ENCODE measurements at regions not wholly inside any gene's neighbourhood (a gene's known extent, or its start where the extent isn't known, plus 50 kb on each side); places are given as distances from the start of the nearest gene placed in this dataset.
"Not testable (repeated sequence)": the region's sequence is repeated elsewhere in the genome, so short reads cannot be mapped to it uniquely, and the experiment has no call there.

- DNase-seq: not testable (repeated sequence)
Measured at GRCh38 chr17:30712859-30713258, 111.6 kb downstream of the CRLF3 start.

DNA sequence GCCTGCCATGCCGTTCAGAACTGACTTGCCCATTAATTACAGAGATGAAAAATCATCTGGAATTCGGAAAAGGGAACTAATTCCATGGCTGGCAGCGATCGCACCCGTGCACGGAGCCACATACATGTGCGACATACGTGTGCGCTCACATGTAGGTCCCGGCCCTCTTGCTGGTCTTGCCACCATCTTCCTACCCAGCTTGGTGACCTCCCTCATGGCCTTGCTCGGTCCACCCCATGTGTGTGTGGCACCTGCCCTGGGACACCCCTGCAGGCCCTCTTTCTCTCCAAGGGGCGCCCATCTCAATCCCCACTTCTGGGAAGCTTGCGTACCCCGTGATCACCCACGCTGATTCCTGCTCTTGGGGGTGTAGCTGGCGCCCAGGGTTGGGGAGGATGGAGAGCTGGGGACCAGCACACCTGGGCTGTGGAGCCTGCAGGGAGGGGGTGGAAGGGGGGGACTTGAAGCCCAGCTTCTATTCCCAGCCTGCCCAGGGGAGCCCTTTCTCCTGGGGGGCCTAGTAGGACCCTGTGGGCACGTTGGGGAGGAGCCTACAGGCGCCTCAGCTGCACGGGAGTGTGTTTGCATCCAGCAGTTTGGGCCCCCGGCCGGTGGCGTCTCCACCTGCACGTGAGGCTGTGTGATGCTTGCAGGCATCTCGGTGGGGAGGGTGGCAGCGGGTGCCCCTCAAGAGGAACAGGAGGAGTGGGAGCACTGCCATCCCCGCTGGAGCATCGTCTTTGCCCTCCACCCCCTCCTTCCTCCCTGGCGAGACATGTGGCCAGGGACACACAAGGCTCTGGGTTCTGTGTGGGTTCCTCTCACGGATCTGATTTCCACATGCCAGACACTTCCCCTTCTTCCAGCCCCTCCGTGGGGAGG is 112.6 kb downstream of the CRLF3 start:
- not testable (repeated sequence) for DNase-seq

DNA sequence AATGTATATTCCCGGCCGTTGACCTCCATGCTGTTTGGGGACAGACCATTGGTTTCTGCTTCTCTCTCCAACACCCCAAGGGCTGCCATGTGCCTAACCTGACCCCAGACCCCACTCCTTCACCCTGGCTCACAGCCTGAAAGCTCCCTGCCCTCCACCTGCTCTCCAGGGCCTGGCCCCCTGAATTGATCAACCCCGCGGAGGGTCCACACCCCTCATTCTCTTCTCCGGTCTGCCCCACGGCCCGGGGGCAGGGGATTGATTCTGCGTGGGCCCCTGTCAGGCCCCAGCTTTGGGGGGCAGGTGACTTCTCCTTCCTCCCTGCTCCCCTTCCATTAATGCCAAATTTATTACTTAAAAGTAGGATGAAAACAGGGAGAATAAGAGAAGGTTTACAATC is 113.3 kb downstream of the CRLF3 start:
- DNase-seq: not testable (repeated sequence)

- not testable (repeated sequence) for DNase-seq
Measured at GRCh38 chr17:30710276-30711088, 114.0 kb downstream of the CRLF3 start.

DNA sequence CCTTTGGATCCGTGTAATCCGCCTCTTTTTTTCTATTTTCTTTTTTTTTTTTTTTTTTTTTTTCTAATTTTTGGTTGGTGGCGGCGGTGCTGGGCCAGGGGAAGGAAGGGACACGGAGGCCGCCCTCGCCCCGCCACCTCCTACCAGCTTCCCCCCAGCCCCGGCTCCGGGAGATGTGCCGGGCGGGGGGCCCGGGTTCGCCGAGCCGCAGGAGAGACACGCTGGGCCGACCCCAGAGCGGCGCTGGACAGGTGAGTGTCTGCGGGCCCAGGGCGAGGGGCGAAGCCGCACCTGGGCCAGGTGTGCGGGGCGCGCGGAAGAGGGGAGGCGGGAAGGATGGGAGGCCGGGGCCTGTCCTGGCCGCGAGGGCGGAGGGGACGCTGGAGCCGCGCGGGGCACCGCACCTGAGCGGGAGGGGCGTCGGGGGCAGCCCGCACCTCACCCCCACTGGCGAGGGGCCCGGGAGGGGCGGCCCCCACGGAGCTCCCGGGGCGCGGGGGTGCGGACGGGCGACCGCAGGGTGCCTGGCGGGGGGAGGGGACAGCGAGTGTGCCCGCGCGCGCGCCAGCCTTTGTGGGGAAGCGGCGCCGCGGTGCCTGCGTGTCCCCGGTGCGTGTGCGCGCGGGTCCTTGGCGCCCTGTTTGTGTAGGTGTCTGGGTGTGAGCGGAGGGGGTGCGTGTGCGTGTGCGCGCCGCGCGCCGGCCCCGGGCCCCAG is 114.8 kb downstream of the CRLF3 start:
- not testable (repeated sequence) for DNase-seq

DNA sequence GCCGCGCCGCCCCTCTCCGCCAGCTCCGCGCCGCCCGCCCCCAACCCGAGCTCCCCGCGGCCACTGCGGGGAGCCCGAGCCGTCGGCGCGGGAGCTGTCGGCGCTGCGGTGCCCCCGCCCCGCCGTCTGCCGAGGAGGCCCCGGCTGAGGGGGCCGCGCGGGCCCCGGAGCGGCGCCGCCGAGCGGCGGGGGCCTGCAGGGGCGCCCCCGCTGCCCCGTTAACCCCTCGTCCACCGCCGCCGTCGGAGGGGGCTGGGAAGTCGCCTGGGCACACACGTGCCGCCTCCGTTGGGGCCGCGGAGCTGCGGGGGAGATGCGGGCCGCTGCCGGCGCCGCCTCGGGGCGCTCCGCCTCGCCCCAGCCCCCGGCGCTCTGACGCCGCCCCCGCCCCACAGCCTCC is 115.4 kb downstream of the CRLF3 start:
- not testable (repeated sequence) for DNase-seq

DNA sequence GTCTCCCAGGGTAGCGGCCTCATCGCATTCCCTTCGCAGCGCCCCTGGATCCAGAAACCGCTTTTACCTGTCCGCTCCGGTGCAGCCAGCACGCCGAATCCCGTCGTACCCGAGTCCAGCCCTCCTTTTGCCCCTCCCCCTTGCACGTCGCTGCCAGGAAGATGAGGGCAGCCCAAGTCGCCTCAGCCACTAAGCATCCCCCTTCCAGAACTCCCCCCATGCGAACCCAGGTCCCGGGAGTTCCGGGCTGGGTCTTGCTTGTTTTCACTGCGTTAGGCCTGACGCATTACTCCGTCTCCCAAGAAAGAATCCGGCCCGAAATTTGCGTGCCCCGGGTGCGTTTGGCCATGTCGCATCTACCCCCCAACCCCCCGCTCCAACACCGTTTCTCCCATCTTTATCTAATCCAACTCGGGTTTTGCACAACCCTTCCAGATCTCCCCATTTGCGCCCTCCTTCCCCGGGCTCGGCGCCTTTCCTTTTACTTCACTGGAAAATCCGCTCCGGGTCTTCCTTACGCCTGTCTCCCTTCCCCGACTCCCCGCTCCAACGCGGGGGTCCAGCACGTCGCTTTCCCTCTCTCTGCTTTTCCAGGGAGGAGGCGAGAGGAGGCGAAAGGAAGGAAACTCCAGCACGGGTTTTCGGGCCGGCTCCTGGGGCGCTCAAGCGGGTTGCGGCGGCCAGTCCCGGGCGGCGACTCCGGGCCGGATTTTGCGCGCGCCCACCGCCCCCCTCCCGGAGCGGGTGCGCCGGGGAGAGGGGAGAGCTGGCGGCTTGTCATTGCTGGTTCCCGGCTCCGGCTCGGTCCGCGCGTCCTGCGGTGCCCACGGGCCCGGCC is 116.0 kb downstream of the CRLF3 start:
- peak; percentile 90 for DNase-seq

DNA sequence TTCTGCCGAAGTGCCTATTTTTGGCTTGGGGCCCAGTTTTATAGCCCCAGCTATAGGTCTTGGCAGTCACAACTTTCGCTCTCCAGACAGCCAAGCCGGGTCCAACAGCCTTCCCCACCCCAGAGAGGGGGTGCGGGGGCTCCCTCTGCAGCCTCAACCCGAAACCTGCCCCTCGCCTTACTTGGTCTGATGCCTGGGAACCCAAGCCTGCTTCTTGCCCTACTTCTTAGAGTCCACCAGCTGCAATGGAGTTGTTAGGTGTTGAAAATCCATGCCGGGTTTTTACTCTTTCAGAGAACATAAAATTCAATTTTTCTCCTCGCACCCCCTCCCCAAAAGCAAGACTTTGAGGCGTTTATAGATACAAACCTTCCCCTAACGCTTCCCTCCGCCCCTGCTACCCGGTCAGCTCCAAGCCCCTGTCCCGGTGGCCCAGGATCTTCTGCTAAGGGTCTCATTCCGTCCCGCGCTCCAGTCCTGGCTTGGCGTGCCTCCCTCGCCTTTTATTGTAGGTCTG is 116.7 kb downstream of the CRLF3 start:
- not testable (repeated sequence) for DNase-seq

- not testable (repeated sequence) for DNase-seq
Measured at GRCh38 chr17:30706461-30707335, 117.8 kb downstream of the CRLF3 start.

DNA sequence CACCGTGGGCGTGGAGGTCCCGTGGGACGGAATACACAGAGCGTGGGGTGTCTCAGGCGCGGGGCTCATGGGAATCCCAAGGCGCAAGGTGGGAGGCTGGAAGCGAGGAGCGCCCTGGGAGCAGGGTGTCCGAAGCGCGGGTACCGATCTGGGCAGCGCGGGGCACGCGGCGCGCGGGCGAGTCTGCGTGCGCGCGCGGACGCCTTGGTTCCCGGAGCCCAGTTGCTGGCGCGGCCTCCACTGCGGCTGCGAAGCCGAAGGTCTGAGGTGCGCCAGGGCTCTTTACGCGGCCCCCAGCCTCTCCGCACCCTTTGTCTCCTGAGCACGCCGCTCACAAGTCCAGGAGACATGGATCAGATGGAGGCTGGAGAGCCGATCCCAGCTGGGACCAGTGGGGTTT is 118.5 kb downstream of the CRLF3 start:
- DNase-seq: not testable (repeated sequence)

GRCh38 chr17:30701498-30701989 is 122.9 kb downstream of the CRLF3 start:
- no peak for DNase-seq

- not testable (repeated sequence) for DNase-seq
Measured at GRCh38 chr17:30700833-30701232, 123.7 kb downstream of the CRLF3 start.

GRCh38 chr17:30697619-30698460 is 126.7 kb downstream of the CRLF3 start:
- DNase-seq: peak; percentile 48

DNA sequence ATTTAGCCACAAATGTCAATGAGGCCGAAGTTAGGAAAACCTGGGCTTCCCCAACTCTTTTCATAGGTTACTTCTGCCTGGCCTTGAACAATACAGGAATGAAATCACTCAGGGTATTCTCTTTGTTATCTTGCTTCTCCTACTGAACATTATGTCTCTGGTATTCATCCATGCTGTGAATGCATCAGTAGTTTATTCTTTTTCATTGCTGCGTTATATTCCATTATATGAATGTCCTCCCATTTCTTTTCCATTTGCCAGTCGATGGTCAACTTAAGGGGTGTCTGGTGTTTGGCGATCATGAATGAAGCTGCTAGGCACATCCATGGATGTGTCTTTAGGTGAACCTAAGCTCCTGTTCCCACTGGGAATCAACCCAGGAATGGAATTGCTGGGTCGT is 128.3 kb downstream of the CRLF3 start:
- DNase-seq: no peak

DNA sequence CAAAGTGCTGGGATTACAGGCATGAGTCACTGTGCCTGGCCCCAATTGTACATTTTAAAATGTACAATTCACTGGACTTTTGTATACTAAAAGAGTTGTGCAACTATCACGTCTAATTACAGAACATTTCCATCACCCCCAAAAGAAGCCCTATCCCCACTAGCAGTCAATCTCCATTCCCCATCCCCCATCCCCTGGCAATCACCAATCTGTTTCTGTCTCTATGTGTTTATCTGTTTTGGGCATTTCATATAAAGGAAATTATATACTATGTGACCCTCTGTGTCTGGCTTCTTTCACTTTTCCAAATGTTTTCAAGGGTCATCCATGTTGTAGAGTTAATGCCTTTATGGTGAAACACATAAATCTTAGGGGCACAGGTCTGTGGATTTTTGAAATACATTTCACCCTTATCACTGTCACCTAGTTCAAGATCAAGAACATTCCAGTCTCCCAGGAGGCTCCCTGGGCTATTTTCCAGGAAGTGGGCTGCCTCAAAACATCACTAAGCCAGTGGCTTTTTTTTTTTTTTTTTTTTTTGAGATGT is 129.2 kb downstream of the CRLF3 start:
- not testable (repeated sequence) for DNase-seq

GRCh38 chr17:30693772-30694171 is 130.7 kb downstream of the CRLF3 start:
- DNase-seq: not testable (repeated sequence)

GRCh38 chr17:30689266-30690000 is 135.1 kb downstream of the CRLF3 start:
- not testable (repeated sequence) for DNase-seq
